ENCODE measurements at regions not wholly inside any gene's neighbourhood (a gene's known extent, or its start where the extent isn't known, plus 50 kb on each side); places are given as distances from the start of the nearest gene placed in this dataset.

DNA sequence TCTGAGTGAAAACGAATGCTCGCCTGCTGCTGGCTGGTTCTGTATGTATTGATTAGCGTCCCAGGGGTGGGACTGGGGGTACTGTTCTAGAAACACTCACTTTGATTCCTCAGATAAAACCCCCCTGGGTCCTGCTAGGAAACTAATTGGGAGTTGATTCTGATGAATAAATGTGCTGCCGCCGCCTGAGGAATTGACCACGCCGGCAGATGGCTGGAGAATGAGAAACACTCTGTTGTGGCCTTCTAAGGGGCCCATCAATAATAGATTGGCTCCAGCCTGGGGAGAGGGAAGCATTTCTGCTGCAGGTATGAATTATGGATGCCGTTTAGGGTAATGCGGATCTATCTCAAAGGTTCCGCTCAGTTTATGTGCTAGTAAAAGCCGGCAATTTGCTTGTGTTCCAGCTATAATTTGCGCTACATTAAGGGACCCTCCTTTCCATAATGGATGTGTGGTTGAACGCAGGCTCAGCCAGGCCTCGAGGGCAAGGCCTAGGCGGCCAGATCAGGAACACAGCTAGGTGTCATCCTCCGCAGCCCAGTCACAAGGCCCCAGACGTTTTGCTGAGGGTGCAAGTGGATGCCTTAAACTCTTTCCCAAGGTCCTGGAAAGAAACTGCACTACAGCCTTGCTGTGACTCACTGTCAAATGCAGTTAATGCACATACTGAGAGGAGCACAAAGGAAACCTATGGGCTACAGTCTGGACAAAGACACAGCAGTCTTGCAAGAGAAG is 132.2 kb upstream of the HS3ST2 start:
- H3K4me1 Mint-ChIP-seq (ENCODE audit: low read depth, unreplicated experiment) = no peaks in the 10 kb centered on the region
- no peaks in the 10 kb centered on the region for H3K27me3 Mint-ChIP-seq (ENCODE audit: insufficient read depth, unreplicated experiment)
- ChIA-PET POLR2A (no interaction called here), CTCF (no interaction called here)
- H3K4me3 ChIP-seq (ENCODE audit: low read depth, low read length) = no peak overlapping the region
- H3K27ac Mint-ChIP-seq (ENCODE audit: unreplicated experiment) = no peak overlapping the region
- no peaks in the 10 kb centered on the region; the same call in 1 of the 2 replicates for H3K27me3 ChIP-seq (replicated peaks; ENCODE audit: control insufficient read depth, insufficient read depth, low read length)
- no peak for DNase-seq
- intact Hi-C loops (cut with micrococcal nuclease; ENCODE audit: unreplicated experiment) = no loop called here
- no peaks in the 10 kb centered on the region for H3K9me3 Mint-ChIP-seq (ENCODE audit: unreplicated experiment)
- no peak for TF ChIP-seq CTCF (IDR thresholded peaks at IDR 0.05; ENCODE audit: insufficient read depth in 1 of 2, low read depth in 1 of 2, low read length in 1 of 2, severe bottlenecking in 1 of 2, unreplicated experiment in 1 of 2)
- no peaks in the 10 kb centered on the region for H3K36me3 Mint-ChIP-seq (ENCODE audit: insufficient read depth, unreplicated experiment)
- no peaks in the 10 kb centered on the region for H3K36me3 ChIP-seq (ENCODE audit: control insufficient read depth, insufficient read depth, low read length)
- 0 out of 2 replicates have a peak, but pooled peaks cover 5% of the 10 kb centered on the region for H3K4me1 ChIP-seq
- no TSS peak for BruUV-seq (replicated peaks)
- no peak overlapping the region for H3K4me3 Mint-ChIP-seq (ENCODE audit: unreplicated experiment)
- H3K9me3 ChIP-seq = peaks cover 5% of the 10 kb centered on the region; the same call in 1 of the 2 replicates

DNA sequence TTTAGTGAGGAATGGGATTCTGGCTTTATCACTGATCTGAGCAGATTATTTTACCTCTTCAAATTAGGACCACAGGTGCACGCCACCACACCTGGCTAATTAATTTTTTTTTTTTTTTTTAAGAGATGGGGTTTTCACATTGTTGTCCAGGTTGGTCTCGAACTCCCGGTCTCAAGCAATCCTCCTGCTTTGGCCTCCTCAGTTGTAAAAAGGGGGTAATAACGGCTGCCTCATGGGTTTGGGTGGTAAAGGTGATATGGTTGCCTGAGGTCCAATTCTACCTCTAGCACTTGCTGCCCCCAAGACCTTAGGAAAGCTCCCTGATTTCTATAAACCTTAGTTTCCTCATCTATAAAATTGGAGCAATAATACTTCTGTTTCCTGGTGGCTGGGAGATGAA is 130.7 kb upstream of the HS3ST2 start:
- Histone ChIP-seq H3K4me1 (0 out of 2 replicates have a peak, but pooled peaks cover 5% of the 10 kb centered on the region), H3K27me3 (replicated peaks; ENCODE audit: control insufficient read depth, insufficient read depth, low read length) (no peaks in the 10 kb centered on the region), H3K36me3 (ENCODE audit: control insufficient read depth, insufficient read depth, low read length) (no peaks in the 10 kb centered on the region), H3K9me3 (peaks cover 9% of the 10 kb centered on the region; the same call in 1 of the 2 replicates), H3K4me3 (ENCODE audit: low read depth, low read length) (no peak overlapping the region)
- BruUV-seq (replicated peaks) = no TSS peak
- CTCF ChIA-PET = interaction anchor here (0.7 kb wide), 1 partner anchor 746 kb away, joined by 4 read pairs; no protein-coding TSS in a partner anchor
- Mint-ChIP-seq H3K27me3 (ENCODE audit: insufficient read depth, unreplicated experiment) (no peaks in the 10 kb centered on the region), H3K36me3 (ENCODE audit: insufficient read depth, unreplicated experiment) (no peaks in the 10 kb centered on the region), H3K4me1 (ENCODE audit: low read depth, unreplicated experiment) (no peaks in the 10 kb centered on the region), H3K27ac (ENCODE audit: unreplicated experiment) (no peak overlapping the region), H3K9me3 (ENCODE audit: unreplicated experiment) (no peaks in the 10 kb centered on the region), H3K4me3 (ENCODE audit: unreplicated experiment) (no peak overlapping the region)
- POLR2A ChIA-PET = no interaction called here
- no peak for DNase-seq
- intact Hi-C loops (cut with micrococcal nuclease; ENCODE audit: unreplicated experiment) = no loop called here
- TF ChIP-seq CTCF (IDR thresholded peaks at IDR 0.05; ENCODE audit: insufficient read depth in 1 of 2, low read depth in 1 of 2, low read length in 1 of 2, severe bottlenecking in 1 of 2, unreplicated experiment in 1 of 2) = no peak

- intact Hi-C loops (cut with micrococcal nuclease; ENCODE audit: unreplicated experiment) = no loop called here
- TF ChIP-seq CTCF (IDR thresholded peaks at IDR 0.05; ENCODE audit: insufficient read depth in 1 of 2, low read depth in 1 of 2, low read length in 1 of 2, severe bottlenecking in 1 of 2, unreplicated experiment in 1 of 2) = no peak
- H3K4me1 Mint-ChIP-seq (ENCODE audit: low read depth, unreplicated experiment) = no peaks in the 10 kb centered on the region
- no peaks in the 10 kb centered on the region for H3K27me3 Mint-ChIP-seq (ENCODE audit: insufficient read depth, unreplicated experiment)
- ChIA-PET POLR2A (no interaction called here), CTCF (interaction anchor here (0.7 kb wide), 1 partner anchor 747 kb away, joined by 4 read pairs; no protein-coding TSS in a partner anchor)
- H3K36me3 Mint-ChIP-seq (ENCODE audit: insufficient read depth, unreplicated experiment) = no peaks in the 10 kb centered on the region
- Histone ChIP-seq H3K4me3 (ENCODE audit: low read depth, low read length) (no peak overlapping the region), H3K4me1 (0 out of 2 replicates have a peak, but pooled peaks cover 5% of the 10 kb centered on the region), H3K36me3 (ENCODE audit: control insufficient read depth, insufficient read depth, low read length) (no peaks in the 10 kb centered on the region), H3K9me3 (peaks cover 9% of the 10 kb centered on the region; the same call in 1 of the 2 replicates), H3K27me3 (replicated peaks; ENCODE audit: control insufficient read depth, insufficient read depth, low read length) (no peaks in the 10 kb centered on the region)
- BruUV-seq (replicated peaks) = no TSS peak
- H3K4me3 Mint-ChIP-seq (ENCODE audit: unreplicated experiment) = no peak overlapping the region
- H3K27ac Mint-ChIP-seq (ENCODE audit: unreplicated experiment) = no peak overlapping the region
- no peaks in the 10 kb centered on the region for H3K9me3 Mint-ChIP-seq (ENCODE audit: unreplicated experiment)
- DNase-seq = no peak
Observed at GRCh38 chr16:22683730-22684573, 130.0 kb upstream of the HS3ST2 start.

Data from Caco-2 (cell line).